CD14-positive monocyte (primary cell): ENCODE measurements at regions not wholly inside any gene's neighbourhood (a gene's known extent, or its start where the extent isn't known, plus 50 kb on each side); places are given as distances from the start of the nearest gene placed in this dataset.

Experiments used
- DNase-seq, 3 donors: peaks; one replicate each; pipeline ENCODE4 v3.0.0-alpha.2; 2011 to 2022
- H2AFZ ChIP-seq: 2 replicates; pipeline ENCODE4 v1.6.0; 2012; ENCODE audit warnings: mild to moderate bottlenecking, low read depth, low read length, inconsistent platforms; ENCODE audit not compliant: insufficient read depth, poor library complexity, severe bottlenecking
- H3K27ac ChIP-seq, 2 donors: 1 replicate in 1 of 2; 2 replicates in 1 of 2; pipeline ENCODE4 v1.5.1; 2012 to 2013; ENCODE audit warnings: low read length in 2 of 2, control low read depth in 1 of 2, inconsistent platforms in 1 of 2, low read depth in 1 of 2, mild to moderate bottlenecking in 1 of 2
- H3K27me3 ChIP-seq, 2 donors: one replicate each; pipeline versions ENCODE4 v1.6.0 to v1.6.1; 2011 to 2013; ENCODE audit warnings: low read length in 2 of 2; ENCODE audit not compliant: control insufficient read depth in 2 of 2, insufficient read depth in 2 of 2
- H3K36me3 ChIP-seq, 2 donors: replicated peaks in 1 of 2; 1 replicate in 1 of 2; 2 replicates in 1 of 2; pipeline versions ENCODE4 v1.5.1 to v1.6.1; 2012 to 2013; ENCODE audit warnings: low read length in 2 of 2, control low read depth in 1 of 2, inconsistent platforms in 1 of 2, mild to moderate bottlenecking in 1 of 2; ENCODE audit not compliant: insufficient read depth in 2 of 2, control insufficient read depth in 1 of 2
- H3K4me1 ChIP-seq, 2 donors: 1 replicate in 1 of 2; 2 replicates in 1 of 2; pipeline versions ENCODE4 v1.5.1 to v1.6.1; 2012 to 2013; ENCODE audit warnings: low read length in 2 of 2, control low read depth in 1 of 2, inconsistent platforms in 1 of 2, mild to moderate bottlenecking in 1 of 2, moderate library complexity in 1 of 2; ENCODE audit not compliant: insufficient read depth in 2 of 2, control insufficient read depth in 1 of 2
- H3K4me2 ChIP-seq: replicated peaks from 2 replicates; pipeline ENCODE3; 2012; ENCODE audit warnings: low read length, moderate library complexity, mild to moderate bottlenecking; ENCODE audit not compliant: poor library complexity, severe bottlenecking; ENCODE audit errors: extremely low read depth
- H3K4me3 ChIP-seq, 3 experiments: fragments of 200-600 bp in 1 of 3; sonication (generic) in 1 of 3; replicated peaks in 1 of 3; 1 replicate in 2 of 3; 2 replicates in 1 of 3; pipeline ENCODE4 v1.5.1; 2011 to 2013; ENCODE audit warnings: low read length in 3 of 3, mild to moderate bottlenecking in 3 of 3, control low read depth in 2 of 3, low read depth in 2 of 3, inconsistent platforms in 1 of 3, moderate library complexity in 1 of 3
- H3K79me2 ChIP-seq: 2 replicates; pipeline ENCODE4 v1.6.0; 2012; ENCODE audit warnings: mild to moderate bottlenecking, control low read depth, inconsistent platforms, low read length, moderate library complexity; ENCODE audit not compliant: insufficient read depth
- H3K9ac ChIP-seq: 2 replicates; pipeline ENCODE4 v1.6.0; 2017; ENCODE audit warnings: low read length, mild to moderate bottlenecking; ENCODE audit not compliant: insufficient read depth, poor library complexity, severe bottlenecking
- H3K9me3 ChIP-seq, 2 donors: replicated peaks in 1 of 2; 1 replicate in 1 of 2; 2 replicates in 1 of 2; pipeline versions ENCODE4 v1.5.1 to v1.6.1; 2012 to 2013; ENCODE audit warnings: low read length in 2 of 2, control low read depth in 1 of 2; ENCODE audit not compliant: control insufficient read depth in 1 of 2, insufficient read depth in 1 of 2
- H4K20me1 ChIP-seq: 2 replicates; pipeline ENCODE4 v1.6.0; 2012; ENCODE audit warnings: mild to moderate bottlenecking, low read length, control low read depth, moderate library complexity; ENCODE audit not compliant: insufficient read depth
- H3K27ac Mint-ChIP-seq, 7 donors: one replicate each; pipeline ENCODE4 v1.8.0; 2020; ENCODE audit warnings: mild to moderate bottlenecking in 7 of 7, mixed read lengths in 7 of 7, moderate library complexity in 6 of 7, inconsistent platforms in 2 of 7
- H3K27me3 Mint-ChIP-seq, 3 donors: one replicate each; pipeline ENCODE4 v1.8.0; 2021 to 2022; ENCODE audit warnings: low read depth in 3 of 3, mild to moderate bottlenecking in 3 of 3, mixed read lengths in 3 of 3, moderate library complexity in 3 of 3, inconsistent platforms in 1 of 3
- H3K36me3 Mint-ChIP-seq, 2 donors: one replicate each; pipeline ENCODE4 v1.8.0; 2020; ENCODE audit warnings: mixed read lengths in 2 of 2, inconsistent platforms in 1 of 2, mild to moderate bottlenecking in 1 of 2
- H3K4me1 Mint-ChIP-seq: one replicate; pipeline ENCODE4 v1.8.0; 2020; ENCODE audit warnings: mild to moderate bottlenecking, mixed read lengths
- H3K4me3 Mint-ChIP-seq, 2 donors: one replicate each; pipeline ENCODE4 v1.8.0; 2020; ENCODE audit warnings: mild to moderate bottlenecking in 2 of 2, mixed read lengths in 2 of 2, moderate library complexity in 1 of 2
- H3K9me3 Mint-ChIP-seq, 7 donors: one replicate each; pipeline ENCODE4 v1.8.0; 2020 to 2022; ENCODE audit warnings: mixed read lengths in 7 of 7, mild to moderate bottlenecking in 6 of 7, moderate library complexity in 6 of 7, inconsistent platforms in 2 of 7
- WGBS: methylation state at CpG from one replicate; pipeline ENCODE4 v1.1.5; 2013; ENCODE audit warnings: missing lambda C conversion rate; ENCODE audit not compliant: insufficient coverage; 5-methylcytosine and 5-hydroxymethylcytosine counted together
- intact Hi-C, 2 donors: fragments of 100-400 bp; cut with micrococcal nuclease; formaldehyde crosslinking; loops; one replicate each; pipeline versions ENCODE4 v1.15.0 to v1.15.1; 2023
- TF ChIP-seq, protein P1 (sequence below): fragments of 200-600 bp; IDR thresholded peaks from one replicate; pipeline ENCODE4 v1.8.0; 2022; ENCODE audit warnings: antibody characterized with exemption, mild to moderate bottlenecking

DNA sequence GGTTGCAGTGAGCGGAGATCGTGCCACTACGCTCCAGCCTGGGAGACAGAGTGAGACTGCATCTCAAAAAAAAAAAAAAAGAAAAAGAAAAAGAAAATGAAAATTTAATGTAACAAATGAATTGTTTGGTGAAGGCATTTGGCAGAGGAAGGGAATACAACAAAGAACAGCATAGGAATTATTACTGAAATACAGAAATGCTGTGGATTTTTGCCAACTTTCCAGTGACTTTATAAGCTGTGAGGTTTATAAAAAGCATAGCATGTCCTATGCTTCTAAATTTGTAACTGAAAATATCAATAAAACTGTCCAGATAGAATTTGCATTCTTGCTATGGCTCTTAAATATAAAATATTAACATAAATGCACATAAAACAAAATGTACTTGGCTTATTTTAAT is 112.9 kb upstream of the IRS2 start:
- intact Hi-C loops: no loop called here
- H3K36me3 ChIP-seq: no peaks in the 10 kb centered on the region

DNA sequence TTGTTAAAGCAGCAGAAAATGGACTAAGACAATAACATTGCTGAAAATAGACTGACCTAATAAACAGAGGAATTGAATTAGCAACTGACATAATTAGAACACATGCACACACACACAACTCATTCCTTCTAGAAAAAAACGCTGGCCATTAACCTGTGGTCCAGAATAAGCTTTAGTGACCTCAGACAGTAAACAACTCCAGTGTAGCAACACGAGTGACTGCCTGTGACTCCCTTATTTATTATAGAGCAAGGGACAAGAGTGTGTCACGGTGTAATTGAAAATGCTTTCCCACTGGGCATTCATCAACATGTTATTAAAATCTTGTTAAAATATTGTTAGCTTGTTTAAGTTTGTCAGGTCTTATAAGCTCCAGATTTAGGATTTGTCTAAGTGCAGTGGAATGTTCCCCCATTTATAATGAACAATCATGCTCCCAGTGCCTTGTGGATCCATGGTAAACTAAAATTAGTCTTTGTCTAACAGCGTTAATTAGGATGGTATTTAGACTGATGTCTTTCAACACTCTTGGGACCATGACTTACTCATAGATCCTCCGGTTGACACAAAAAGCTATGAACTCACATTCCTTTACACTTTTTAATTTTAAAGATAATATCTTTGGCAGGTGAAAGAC is 111.7 kb upstream of the IRS2 start:
- Histone ChIP-seq H3K27ac (no peak overlapping the region), H3K9ac (no peak overlapping the region)
- no CpG with 5 or more reads among the region's 5 CpGs for WGBS

More for the DNA sequence above, 112.9 kb upstream of the IRS2 start:
- no peak overlapping the region for H3K27ac ChIP-seq
- Mint-ChIP-seq H3K36me3 (no peaks in the 10 kb centered on the region), H3K4me1 (no peaks in the 10 kb centered on the region), H3K4me3 (no peak overlapping the region), H3K9me3 (peaks cover 0 to 3% (median 1%) of the 10 kb centered on the region in 7 donors), H3K27ac (no peak overlapping the region), H3K27me3 (peaks cover 4 to 14% (median 5%) of the 10 kb centered on the region in 3 donors)
- no peak overlapping the region for H3K4me3 ChIP-seq
- no peaks in the 10 kb centered on the region for H3K27me3 ChIP-seq
- WGBS: 90% methylated on average over 2 of the region's 3 CpGs
- H3K9ac ChIP-seq: no peak overlapping the region
- no peaks in the 10 kb centered on the region for H3K9me3 ChIP-seq
- no peaks in the 10 kb centered on the region for H4K20me1 ChIP-seq
- TF ChIP-seq, protein P1, sequence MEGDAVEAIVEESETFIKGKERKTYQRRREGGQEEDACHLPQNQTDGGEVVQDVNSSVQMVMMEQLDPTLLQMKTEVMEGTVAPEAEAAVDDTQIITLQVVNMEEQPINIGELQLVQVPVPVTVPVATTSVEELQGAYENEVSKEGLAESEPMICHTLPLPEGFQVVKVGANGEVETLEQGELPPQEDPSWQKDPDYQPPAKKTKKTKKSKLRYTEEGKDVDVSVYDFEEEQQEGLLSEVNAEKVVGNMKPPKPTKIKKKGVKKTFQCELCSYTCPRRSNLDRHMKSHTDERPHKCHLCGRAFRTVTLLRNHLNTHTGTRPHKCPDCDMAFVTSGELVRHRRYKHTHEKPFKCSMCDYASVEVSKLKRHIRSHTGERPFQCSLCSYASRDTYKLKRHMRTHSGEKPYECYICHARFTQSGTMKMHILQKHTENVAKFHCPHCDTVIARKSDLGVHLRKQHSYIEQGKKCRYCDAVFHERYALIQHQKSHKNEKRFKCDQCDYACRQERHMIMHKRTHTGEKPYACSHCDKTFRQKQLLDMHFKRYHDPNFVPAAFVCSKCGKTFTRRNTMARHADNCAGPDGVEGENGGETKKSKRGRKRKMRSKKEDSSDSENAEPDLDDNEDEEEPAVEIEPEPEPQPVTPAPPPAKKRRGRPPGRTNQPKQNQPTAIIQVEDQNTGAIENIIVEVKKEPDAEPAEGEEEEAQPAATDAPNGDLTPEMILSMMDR: no peak
- H3K4me2 ChIP-seq: no peak overlapping the region
- H3K4me1 ChIP-seq: no peaks in the 10 kb centered on the region
- H2AFZ ChIP-seq: no peak overlapping the region
- DNase-seq: no peak
- no peaks in the 10 kb centered on the region for H3K79me2 ChIP-seq

More for the DNA sequence above, 111.7 kb upstream of the IRS2 start:
- Mint-ChIP-seq H3K27ac (no peak overlapping the region), H3K4me1 (no peaks in the 10 kb centered on the region), H3K36me3 (no peaks in the 10 kb centered on the region), H3K27me3 (peaks cover 4 to 14% (median 5%) of the 10 kb centered on the region in 3 donors), H3K4me3 (no peak overlapping the region), H3K9me3 (peaks cover 0 to 3% (median 0%) of the 10 kb centered on the region in 7 donors)
- DNase-seq: no peak
- no peaks in the 10 kb centered on the region for H3K4me1 ChIP-seq
- H2AFZ ChIP-seq: no peak overlapping the region
- H3K4me3 ChIP-seq: no peak overlapping the region
- TF ChIP-seq, protein P1: no peak
- H3K27me3 ChIP-seq: no peaks in the 10 kb centered on the region
- H4K20me1 ChIP-seq: no peaks in the 10 kb centered on the region
- no peaks in the 10 kb centered on the region for H3K36me3 ChIP-seq
- H3K9me3 ChIP-seq: no peaks in the 10 kb centered on the region
- H3K4me2 ChIP-seq: no peak overlapping the region
- no peaks in the 10 kb centered on the region for H3K79me2 ChIP-seq
- intact Hi-C loops: no loop called here
